GM10248 (cell line): ENCODE measurements at regions not wholly inside any gene's neighbourhood (a gene's known extent, or its start where the extent isn't known, plus 50 kb on each side); places are given as distances from the start of the nearest gene placed in this dataset.

Experiments
- CTCF ChIA-PET: fragments of 300-600 bp; sonication (Branson Sonifier 250); formaldehyde crosslinking; extraction: SDS; loops from one replicate; lab custom pipeline; 2021; ENCODE audit warnings: antibody characterized with exemption; lab: Yijun Ruan, JAX
- POLR2A ChIA-PET: fragments of 350-650 bp; sonication (Branson Sonifier 250); formaldehyde crosslinking; extraction: SDS; loops from one replicate; lab custom pipeline; 2020; ENCODE audit warnings: antibody characterized with exemption; lab: Yijun Ruan, JAX
- DNase-seq: peaks from one replicate; pipeline ENCODE4 v3.0.0; 2012; ENCODE audit errors: extremely low spot score
- CTCF ChIP-seq: IDR thresholded peaks from 2 replicates; pipeline ENCODE4 v1.5.1; 2012; ENCODE audit warnings: mild to moderate bottlenecking, low read depth; ENCODE audit errors: extremely low read depth, missing control alignments, control extremely low read depth

GRCh38 chr6:104031346-104031745 lies 828.4 kb downstream of the HACE1 start:
- POLR2A ChIA-PET: no interaction called here
- CTCF ChIA-PET: no interaction called here
- TF ChIP-seq CTCF: no peak
- DNase-seq: no peak

GRCh38 chr6:104022126-104022525 lies 837.6 kb downstream of the HACE1 start:
- no peak for TF ChIP-seq CTCF
- DNase-seq: no peak
- POLR2A ChIA-PET: no interaction called here
- CTCF ChIA-PET: interaction anchor here (2.5 kb wide), 1 partner anchor 13 kb away, joined by 5 read pairs; no protein-coding TSS in a partner anchor

- DNase-seq: no peak
- CTCF ChIA-PET: no interaction called here
Observed at GRCh38 chr6:104019075-104019753, 840.5 kb downstream of the HACE1 start.

GRCh38 chr6:104017410-104018381 lies 842.0 kb downstream of the HACE1 start:
- no peak for DNase-seq
- no peak for TF ChIP-seq CTCF
- POLR2A ChIA-PET: no interaction called here
- CTCF ChIA-PET: no interaction called here

More at GRCh38 chr6:104019075-104019753, 840.5 kb downstream of the HACE1 start:
- POLR2A ChIA-PET: no interaction called here
- no peak for TF ChIP-seq CTCF

GRCh38 chr6:104014163-104014959 lies 845.4 kb downstream of the HACE1 start:
- no peak for TF ChIP-seq CTCF
- ChIA-PET CTCF (interaction anchor here (1.3 to 1.6 kb wide), 2 partner anchors 18 to 34 kb away, joined by 3 to 4 read pairs; no protein-coding TSS in a partner anchor), POLR2A (interaction anchor here (0.6 kb wide), 1 partner anchor 19 kb away, joined by 4 read pairs; no protein-coding TSS in a partner anchor)
- no peak for DNase-seq
